Ramos (cell line): ENCODE measurements at regions not wholly inside any gene's neighbourhood (a gene's known extent, or its start where the extent isn't known, plus 50 kb on each side); places are given as distances from the start of the nearest gene placed in this dataset.
"Not testable (repeated sequence)": the region's sequence is repeated elsewhere in the genome, so short reads cannot be mapped to it uniquely, and the experiment has no call there.

Source experiments
- in situ Hi-C: fragments of 300-500 bp; cut with MboI; formaldehyde crosslinking; loops from one replicate; pipeline ENCODE4 v1.14.3; 2022; ENCODE audit warnings: low sequenced_read_pairs; ENCODE audit not compliant: unreplicated experiment

GRCh38 chr2:56757884-56758545, 574.2 kb downstream of the CCDC85A start:
- in situ Hi-C loops: no loop called here

- in situ Hi-C loops: no loop called here
These were observed 579.9 kb downstream of the CCDC85A start for GRCh38 chr2:56763683-56764082.

- in situ Hi-C loops: no loop called here
These were observed 585.2 kb downstream of the CCDC85A start for GRCh38 chr2:56768973-56769372.

- in situ Hi-C loops: no loop called here
These were observed 586.7 kb downstream of the CCDC85A start for GRCh38 chr2:56770490-56770889.

- in situ Hi-C loops: no loop called here
These were observed 600.3 kb downstream of the CCDC85A start for GRCh38 chr2:56784046-56784445.

- in situ Hi-C loops: no loop called here
These were observed 617.4 kb downstream of the CCDC85A start for GRCh38 chr2:56801214-56801613.

GRCh38 chr2:56801770-56802169, 618.0 kb downstream of the CCDC85A start:
- in situ Hi-C loops: no loop called here

- in situ Hi-C loops: no loop called here
These were observed 619.8 kb downstream of the CCDC85A start for GRCh38 chr2:56803596-56803995.

- in situ Hi-C loops: no loop called here
These were observed 623.1 kb downstream of the CCDC85A start for GRCh38 chr2:56806924-56807323.

- in situ Hi-C loops: no loop called here
These were observed 624.1 kb downstream of the CCDC85A start for GRCh38 chr2:56807861-56808260.

GRCh38 chr2:56811401-56811800, 627.6 kb downstream of the CCDC85A start:
- in situ Hi-C loops: no loop called here

GRCh38 chr2:56812432-56812831, 628.6 kb downstream of the CCDC85A start:
- in situ Hi-C loops: no loop called here

- in situ Hi-C loops: no loop called here
These were observed 629.7 kb downstream of the CCDC85A start for GRCh38 chr2:56813490-56813889.

GRCh38 chr2:56816666-56817065, 632.9 kb downstream of the CCDC85A start:
- in situ Hi-C loops: no loop called here

GRCh38 chr2:56831780-56832179, 648.0 kb downstream of the CCDC85A start:
- in situ Hi-C loops: no loop called here

GRCh38 chr2:56834686-56835085, 650.9 kb downstream of the CCDC85A start:
- in situ Hi-C loops: no loop called here

- in situ Hi-C loops: not testable (repeated sequence)
These were observed 656.2 kb downstream of the CCDC85A start for GRCh38 chr2:56840009-56840408.

- in situ Hi-C loops: no loop called here
These were observed 677.2 kb downstream of the CCDC85A start for GRCh38 chr2:56860991-56861390.

- in situ Hi-C loops: no loop called here
These were observed 687.9 kb downstream of the CCDC85A start for GRCh38 chr2:56871644-56872043.

- in situ Hi-C loops: no loop called here
These were observed 690.9 kb downstream of the CCDC85A start for GRCh38 chr2:56874717-56875116.

- in situ Hi-C loops: no loop called here
These were observed 705.9 kb downstream of the CCDC85A start for GRCh38 chr2:56889738-56890137.

GRCh38 chr2:56892382-56892781, 708.6 kb downstream of the CCDC85A start:
- in situ Hi-C loops: no loop called here

GRCh38 chr2:56898986-56899385, 715.2 kb downstream of the CCDC85A start:
- in situ Hi-C loops: no loop called here
